SK-N-SH treated with all-trans-retinoic acid at 6 μM for 48 hours (cell line): ENCODE measurements at regions not wholly inside any gene's neighbourhood (a gene's known extent, or its start where the extent isn't known, plus 50 kb on each side); places are given as distances from the start of the nearest gene placed in this dataset.

Experiments used
- ATAC-seq: fragments of 200-7000 bp; cut with Tn5 transposase; 3 replicates; pipeline ENCODE4 v1.9.1; 2020; ENCODE audit warnings: mild to moderate bottlenecking, moderate library complexity
- ARNTL ChIP-seq: fragments of 450-650 bp; formaldehyde crosslinking; IDR thresholded peaks from 2 replicates; pipeline ENCODE4 v1.5.0; 2020; ENCODE audit warnings: low read depth, mild to moderate bottlenecking, moderate library complexity, borderline replicate concordance
- CSDC2 ChIP-seq: fragments of 250-450 bp; sonication (Bioruptor Pico); IDR thresholded peaks from 2 replicates; pipeline ENCODE4 v1.5.0; 2020; ENCODE audit warnings: mild to moderate bottlenecking, moderate library complexity
- ESRRG ChIP-seq: fragments of 250-450 bp; sonication (Bioruptor Pico); IDR thresholded peaks from 2 replicates; pipeline ENCODE4 v1.6.1; 2021; ENCODE audit warnings: mild to moderate bottlenecking
- GLIS3 ChIP-seq: fragments of 250-450 bp; sonication (Bioruptor Pico); IDR thresholded peaks from 2 replicates; pipeline ENCODE4 v1.5.0; 2020; ENCODE audit warnings: mild to moderate bottlenecking, moderate library complexity
- ISL1 ChIP-seq: fragments of 250-450 bp; sonication (Bioruptor Pico); IDR thresholded peaks from 2 replicates; pipeline ENCODE4 v2.1.2; 2022; ENCODE audit warnings: mild to moderate bottlenecking, moderate library complexity
- OSR1 ChIP-seq: fragments of 250-450 bp; sonication (Bioruptor Pico); IDR thresholded peaks from 2 replicates; pipeline ENCODE4 v1.8.0; 2022; ENCODE audit warnings: moderate library complexity, mild to moderate bottlenecking, inconsistent platforms
- RARB ChIP-seq: fragments of 250-450 bp; sonication (Bioruptor Pico); IDR thresholded peaks from 2 replicates; pipeline ENCODE4 v1.8.0; 2021; ENCODE audit warnings: mild to moderate bottlenecking, moderate library complexity
- SNAI2 ChIP-seq: fragments of 250-450 bp; sonication (Bioruptor Pico); IDR thresholded peaks from 2 replicates; pipeline ENCODE4 v1.5.0; 2020; ENCODE audit warnings: mild to moderate bottlenecking, moderate library complexity
- TCF4 ChIP-seq: fragments of 250-450 bp; sonication (Bioruptor Pico); IDR thresholded peaks from 2 replicates; pipeline ENCODE4 v1.8.0; 2021; ENCODE audit warnings: mild to moderate bottlenecking, moderate library complexity, borderline replicate concordance
- TOX ChIP-seq: fragments of 250-450 bp; sonication (Bioruptor Pico); IDR thresholded peaks from 2 replicates; pipeline ENCODE4 v1.8.0; 2021; ENCODE audit warnings: mild to moderate bottlenecking, moderate library complexity, borderline replicate concordance
- ZC3H10 ChIP-seq: fragments of 250-450 bp; sonication (Bioruptor Pico); IDR thresholded peaks from 2 replicates; pipeline ENCODE4 v1.5.1; 2021; ENCODE audit warnings: mild to moderate bottlenecking, moderate library complexity
- ZNF565 ChIP-seq: fragments of 450-650 bp; formaldehyde crosslinking; conservative IDR thresholded peaks from 2 replicates; pipeline ENCODE4 v1.5.0; 2020; ENCODE audit warnings: low read depth, mild to moderate bottlenecking, moderate library complexity
- ZNF70 ChIP-seq: fragments of 450-650 bp; formaldehyde crosslinking; IDR thresholded peaks from 2 replicates; pipeline ENCODE4 v1.5.0; 2020; ENCODE audit warnings: mild to moderate bottlenecking, moderate library complexity
- ZNF8 ChIP-seq: fragments of 450-650 bp; formaldehyde crosslinking; IDR thresholded peaks from 2 replicates; pipeline ENCODE4 v1.5.0; 2020; ENCODE audit warnings: mild to moderate bottlenecking, moderate library complexity
- TF ChIP-seq, protein P1 (sequence below): fragments of 250-450 bp; sonication (Bioruptor Pico); IDR thresholded peaks from 2 replicates; pipeline ENCODE4 v1.5.1; 2020; ENCODE audit warnings: low read depth, mild to moderate bottlenecking, moderate library complexity
- TF ChIP-seq, protein P2 (sequence below): fragments of 250-450 bp; sonication (Bioruptor Pico); IDR thresholded peaks from 2 replicates; pipeline ENCODE4 v1.8.0; 2021; ENCODE audit warnings: low read depth, mild to moderate bottlenecking, moderate library complexity, borderline replicate concordance
- TF ChIP-seq, protein P3 (sequence below): fragments of 250-450 bp; sonication (Bioruptor Pico); IDR thresholded peaks from 2 replicates; pipeline ENCODE4 v1.8.0; 2020; ENCODE audit warnings: mild to moderate bottlenecking, moderate library complexity, borderline replicate concordance

DNA sequence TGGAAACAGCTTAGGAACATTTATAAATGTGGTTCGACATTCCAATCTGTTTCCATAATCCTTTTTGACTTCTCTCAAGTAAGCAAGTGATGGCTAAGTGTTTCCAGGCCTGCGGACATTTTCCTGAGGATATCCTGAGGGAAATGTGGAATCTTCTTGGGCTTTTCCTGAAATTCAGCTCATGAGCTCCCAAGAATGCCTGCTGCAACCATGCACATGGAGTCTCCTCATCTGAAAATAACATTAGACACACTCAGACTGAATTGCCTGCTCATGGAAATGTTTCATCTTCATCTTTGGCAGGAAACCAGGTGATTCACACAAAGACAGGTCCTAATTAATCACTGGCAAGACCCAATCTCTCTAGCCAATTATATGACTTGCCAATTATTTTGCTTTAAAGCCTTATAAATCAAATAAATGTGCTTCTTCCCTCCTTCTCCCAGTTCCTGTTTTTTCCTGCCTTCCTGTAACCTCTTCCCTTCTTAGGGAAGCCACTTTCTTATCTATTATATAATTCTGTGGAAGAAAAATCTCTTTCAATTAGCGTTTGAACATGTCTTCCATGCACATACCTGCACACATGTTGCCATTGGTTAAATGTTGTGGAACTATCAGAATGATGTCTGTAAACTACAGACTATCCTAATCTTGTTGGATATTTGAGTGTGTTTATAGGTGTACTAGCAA lies 104.6 kb upstream of the MXRA5 start:
- no peak for TF ChIP-seq ZC3H10 (CRISPR knock-in tag)
- no peak for TF ChIP-seq GLIS3 (CRISPR knock-in tag)
- TF ChIP-seq TCF4 (CRISPR knock-in tag): no peak
- TF ChIP-seq, protein P1, sequence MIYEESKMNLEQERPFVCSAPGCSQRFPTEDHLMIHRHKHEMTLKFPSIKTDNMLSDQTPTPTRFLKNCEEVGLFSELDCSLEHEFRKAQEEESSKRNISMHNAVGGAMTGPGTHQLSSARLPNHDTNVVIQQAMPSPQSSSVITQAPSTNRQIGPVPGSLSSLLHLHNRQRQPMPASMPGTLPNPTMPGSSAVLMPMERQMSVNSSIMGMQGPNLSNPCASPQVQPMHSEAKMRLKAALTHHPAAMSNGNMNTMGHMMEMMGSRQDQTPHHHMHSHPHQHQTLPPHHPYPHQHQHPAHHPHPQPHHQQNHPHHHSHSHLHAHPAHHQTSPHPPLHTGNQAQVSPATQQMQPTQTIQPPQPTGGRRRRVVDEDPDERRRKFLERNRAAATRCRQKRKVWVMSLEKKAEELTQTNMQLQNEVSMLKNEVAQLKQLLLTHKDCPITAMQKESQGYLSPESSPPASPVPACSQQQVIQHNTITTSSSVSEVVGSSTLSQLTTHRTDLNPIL (CRISPR knock-in tag): no peak
- TF ChIP-seq ARNTL (CRISPR knock-in tag): no peak
- no peak for TF ChIP-seq SNAI2 (CRISPR knock-in tag)
- TF ChIP-seq, all 23 proteins: peak for 0

DNA sequence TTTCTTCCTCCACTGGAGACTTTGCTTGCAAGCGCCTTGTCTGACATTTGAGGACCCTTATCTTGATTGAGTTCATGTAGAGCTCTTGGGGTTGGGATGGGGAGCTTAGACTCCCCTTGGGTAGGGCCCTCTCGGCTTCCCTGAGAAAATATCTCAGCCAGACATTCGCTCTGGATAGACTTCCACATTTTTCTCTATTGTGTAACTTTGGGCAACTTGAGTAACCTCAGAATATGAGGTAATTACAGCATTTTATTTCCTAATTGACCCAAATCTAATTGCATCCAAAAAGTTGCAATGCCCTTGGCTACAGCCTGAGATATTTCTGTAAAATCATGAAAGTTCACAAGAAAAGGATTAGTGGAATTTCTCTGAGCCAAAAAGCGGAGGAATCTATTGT lies 102.8 kb upstream of the MXRA5 start:
- TF ChIP-seq ZNF565 (CRISPR knock-in tag) (no peak), ZC3H10 (CRISPR knock-in tag) (no peak)
- TF ChIP-seq, all 23 proteins: peak for 0
- ATAC-seq: no peak

More for the DNA sequence above, 104.6 kb upstream of the MXRA5 start:
- ATAC-seq: no peak

DNA sequence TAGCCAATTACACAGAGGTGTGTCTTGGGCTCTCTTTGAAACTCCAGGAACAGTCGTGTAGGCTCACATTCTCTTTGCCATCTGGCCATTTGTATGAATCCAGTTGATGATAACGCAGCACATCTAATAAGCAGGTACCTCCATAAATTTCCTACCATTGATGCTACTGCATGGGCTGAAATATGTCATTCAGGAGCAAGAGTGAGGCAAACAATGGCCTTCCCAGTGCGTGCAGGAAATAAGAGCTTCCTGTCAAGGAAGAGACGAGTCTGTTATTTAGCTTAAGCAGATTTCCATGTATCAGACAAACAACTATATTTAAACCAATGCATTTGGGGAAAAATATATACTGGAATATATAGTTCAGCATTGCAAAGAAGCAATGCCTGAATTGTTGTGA lies 102.1 kb upstream of the MXRA5 start:
- TF ChIP-seq, protein P2, sequence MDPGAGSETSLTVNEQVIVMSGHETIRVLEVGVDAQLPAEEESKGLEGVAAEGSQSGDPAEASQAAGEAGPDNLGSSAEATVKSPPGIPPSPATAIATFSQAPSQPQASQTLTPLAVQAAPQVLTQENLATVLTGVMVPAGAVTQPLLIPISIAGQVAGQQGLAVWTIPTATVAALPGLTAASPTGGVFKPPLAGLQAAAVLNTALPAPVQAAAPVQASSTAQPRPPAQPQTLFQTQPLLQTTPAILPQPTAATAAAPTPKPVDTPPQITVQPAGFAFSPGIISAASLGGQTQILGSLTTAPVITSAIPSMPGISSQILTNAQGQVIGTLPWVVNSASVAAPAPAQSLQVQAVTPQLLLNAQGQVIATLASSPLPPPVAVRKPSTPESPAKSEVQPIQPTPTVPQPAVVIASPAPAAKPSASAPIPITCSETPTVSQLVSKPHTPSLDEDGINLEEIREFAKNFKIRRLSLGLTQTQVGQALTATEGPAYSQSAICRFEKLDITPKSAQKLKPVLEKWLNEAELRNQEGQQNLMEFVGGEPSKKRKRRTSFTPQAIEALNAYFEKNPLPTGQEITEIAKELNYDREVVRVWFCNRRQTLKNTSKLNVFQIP (CRISPR knock-in tag): no peak
- TF ChIP-seq TCF4 (CRISPR knock-in tag) (no peak), OSR1 (CRISPR knock-in tag) (no peak), CSDC2 (CRISPR knock-in tag) (no peak)
- no peak for ATAC-seq

DNA sequence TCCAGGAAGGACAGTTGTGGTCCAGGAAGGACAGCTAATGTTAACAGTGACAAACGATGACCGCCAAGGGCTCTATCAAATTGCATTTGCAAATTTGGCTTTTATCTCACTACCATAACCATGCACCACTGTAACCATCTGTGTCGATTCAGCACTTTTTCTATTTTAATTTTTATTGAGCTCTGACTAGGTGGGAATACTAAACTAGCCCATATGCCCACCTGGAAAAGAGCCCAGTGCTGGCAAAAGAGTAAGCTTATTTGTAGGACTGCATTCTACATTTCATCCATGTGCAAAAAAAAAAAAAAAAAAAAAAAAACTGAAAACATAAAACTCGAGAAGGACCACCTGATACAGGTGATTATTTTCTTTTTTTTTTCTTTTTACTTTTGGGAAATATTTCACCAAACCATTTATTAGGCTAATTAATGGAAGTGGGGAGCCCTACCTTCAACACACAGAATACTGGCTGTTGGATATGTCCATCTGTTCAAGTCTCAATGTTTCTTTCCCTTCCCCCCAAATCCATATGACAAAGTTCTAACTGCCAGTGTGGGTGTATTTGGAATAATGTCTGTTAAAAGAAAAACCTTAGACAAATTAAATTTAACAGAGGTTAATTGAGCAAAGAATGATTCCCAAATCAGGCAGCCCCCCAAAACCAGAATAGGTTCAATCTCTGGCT lies 99.5 kb upstream of the MXRA5 start:
- TF ChIP-seq TOX (CRISPR knock-in tag) (no peak), ARNTL (CRISPR knock-in tag) (no peak), ESRRG (no peak), OSR1 (CRISPR knock-in tag) (no peak), SNAI2 (CRISPR knock-in tag) (no peak), ZNF8 (CRISPR knock-in tag) (no peak)
- TF ChIP-seq, protein P1 (CRISPR knock-in tag): no peak
- TF ChIP-seq, protein P3, sequence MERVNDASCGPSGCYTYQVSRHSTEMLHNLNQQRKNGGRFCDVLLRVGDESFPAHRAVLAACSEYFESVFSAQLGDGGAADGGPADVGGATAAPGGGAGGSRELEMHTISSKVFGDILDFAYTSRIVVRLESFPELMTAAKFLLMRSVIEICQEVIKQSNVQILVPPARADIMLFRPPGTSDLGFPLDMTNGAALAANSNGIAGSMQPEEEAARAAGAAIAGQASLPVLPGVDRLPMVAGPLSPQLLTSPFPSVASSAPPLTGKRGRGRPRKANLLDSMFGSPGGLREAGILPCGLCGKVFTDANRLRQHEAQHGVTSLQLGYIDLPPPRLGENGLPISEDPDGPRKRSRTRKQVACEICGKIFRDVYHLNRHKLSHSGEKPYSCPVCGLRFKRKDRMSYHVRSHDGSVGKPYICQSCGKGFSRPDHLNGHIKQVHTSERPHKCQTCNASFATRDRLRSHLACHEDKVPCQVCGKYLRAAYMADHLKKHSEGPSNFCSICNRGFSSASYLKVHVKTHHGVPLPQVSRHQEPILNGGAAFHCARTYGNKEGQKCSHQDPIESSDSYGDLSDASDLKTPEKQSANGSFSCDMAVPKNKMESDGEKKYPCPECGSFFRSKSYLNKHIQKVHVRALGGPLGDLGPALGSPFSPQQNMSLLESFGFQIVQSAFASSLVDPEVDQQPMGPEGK: no peak
- TF ChIP-seq, all 23 proteins: peak for 0
- ATAC-seq: no peak

DNA sequence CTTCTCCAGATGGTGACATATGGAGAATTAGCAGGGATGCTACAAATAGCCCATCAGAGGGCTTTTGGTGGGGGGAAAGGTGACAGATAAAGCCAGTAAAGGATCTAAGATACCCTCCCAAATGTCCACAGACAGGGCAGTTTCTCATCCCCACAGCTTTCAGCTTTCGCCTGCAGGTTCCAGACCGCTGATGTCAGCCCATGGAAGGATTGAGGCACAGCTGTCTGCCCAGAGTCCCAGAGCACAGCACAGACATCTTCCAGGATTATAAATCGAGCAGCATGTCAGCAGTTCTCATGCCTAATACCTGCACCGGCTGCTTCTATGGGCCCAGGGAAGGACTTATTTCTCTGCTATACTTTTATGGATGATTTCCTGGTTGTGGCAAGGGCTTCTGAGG lies 96.7 kb upstream of the MXRA5 start:
- TF ChIP-seq, protein P1 (CRISPR knock-in tag): no peak
- TF ChIP-seq ESRRG: no peak
- no peak for TF ChIP-seq ISL1 (CRISPR knock-in tag)
- TF ChIP-seq TCF4 (CRISPR knock-in tag): no peak
- TF ChIP-seq RARB: no peak
- no peak for TF ChIP-seq TOX (CRISPR knock-in tag)
- TF ChIP-seq ZNF70 (CRISPR knock-in tag): no peak
- no peak for ATAC-seq
